HCT116 (cell line): ENCODE measurements at regions not wholly inside any gene's neighbourhood (a gene's known extent, or its start where the extent isn't known, plus 50 kb on each side); places are given as distances from the start of the nearest gene placed in this dataset.
"Not testable (repeated sequence)": the region's sequence is repeated elsewhere in the genome, so short reads cannot be mapped to it uniquely, and the experiment has no call there.

Experiments
- ATAC-seq: fragments of 200-7000 bp; cut with Tn5 transposase; 2 replicates; pipeline ENCODE4 v1.9.1; 2020; ENCODE audit warnings: mild to moderate bottlenecking, moderate library complexity
- BruUV-seq: library from RNA; stranded (reverse); fragments of 400-500 nt; replicated peaks from 2 replicates; lab custom pipeline; 2021; lab: Mats Ljungman, UMichigan
- CTCF ChIA-PET: fragments of 300-600 bp; sonication (Branson Sonifier 250); formaldehyde crosslinking; loops from one replicate; lab custom pipeline; 2021; ENCODE audit warnings: antibody characterized with exemption; lab: Charles Lee
- POLR2A ChIA-PET: fragments of 300-600, 350-600 bp; sonication (Branson Sonifier 250); formaldehyde crosslinking; loops from one replicate; lab custom pipeline; 2021; ENCODE audit warnings: antibody characterized with exemption; lab: Charles Lee
- RAD21 ChIA-PET, 2 experiments: fragments of 300-600 bp; sonication (Branson Sonifier 250); formaldehyde crosslinking; loops; one replicate each; lab custom pipeline; 2023; ENCODE audit warnings: low total read pairs in 2 of 2; ENCODE audit not compliant: uncharacterized antibody in 2 of 2, unreplicated experiment in 2 of 2, low non-redundant PET in 1 of 2; lab: Charles Lee
- DNase-seq: peaks from one replicate; pipeline ENCODE4 v3.0.0-alpha.2; 2010; ENCODE audit warnings: low read depth, low spot score
- H2AFZ ChIP-seq: fragments of 200-600 bp; shearing (Covaris generic), sonication (generic); 2 replicates; pipeline ENCODE4 v1.6.1; 2017; ENCODE audit warnings: low read depth, mixed run types, mixed read lengths, antibody characterized with exemption, low read length; ENCODE audit not compliant: poor library complexity, severe bottlenecking
- H3K27ac ChIP-seq: 2 replicates; pipeline ENCODE4 v1.5.1; 2012; ENCODE audit warnings: low read depth, low read length
- H3K27me3 ChIP-seq: fragments of 200-600 bp; sonication (generic); 2 replicates; pipeline ENCODE4 v1.6.1; 2016; ENCODE audit warnings: mixed run types, low read length, mixed read lengths; ENCODE audit not compliant: insufficient read depth
- H3K36me3 ChIP-seq, 2 experiments: fragments of 200-500 bp in 1 of 2; fragments of 200-600 bp in 1 of 2; sonication (Bioruptor generic) in 1 of 2; sonication (generic) in 1 of 2; 2 replicates each; pipeline versions ENCODE4 v1.5.1 to v1.6.1; 2014 to 2016; ENCODE audit warnings: low read length in 2 of 2, inconsistent platforms in 1 of 2, mixed read lengths in 1 of 2, mixed run types in 1 of 2; ENCODE audit not compliant: insufficient read depth in 2 of 2, control insufficient read depth in 1 of 2
- H3K4me1 ChIP-seq, 2 experiments: fragments of 200-600 bp in 1 of 2; sonication (generic) in 1 of 2; 2 replicates each; pipeline versions ENCODE4 v1.5.1 to v1.6.1; 2012 to 2017; ENCODE audit warnings: low read length in 2 of 2, inconsistent platforms in 1 of 2, mild to moderate bottlenecking in 1 of 2, mixed read lengths in 1 of 2, mixed run types in 1 of 2, moderate library complexity in 1 of 2; ENCODE audit not compliant: insufficient read depth in 2 of 2, control insufficient read depth in 1 of 2
- H3K4me2 ChIP-seq: fragments of 200-600 bp; sonication (generic); 2 replicates; pipeline ENCODE4 v1.6.1; 2017; ENCODE audit warnings: mixed run types, low read length, mixed read lengths
- H3K4me3 ChIP-seq, 2 experiments: fragments of 200-600 bp in 1 of 2; sonication (generic) in 1 of 2; replicated peaks in 1 of 2; 2 replicates each; pipeline ENCODE4 v1.5.1; 2011 to 2016; ENCODE audit warnings: low read length in 2 of 2, control low read depth in 1 of 2, low read depth in 1 of 2, mild to moderate bottlenecking in 1 of 2, mixed read lengths in 1 of 2, mixed run types in 1 of 2
- H3K79me2 ChIP-seq: fragments of 200-600 bp; sonication (generic); 2 replicates; pipeline ENCODE4 v1.6.1; 2017; ENCODE audit warnings: mild to moderate bottlenecking, mixed run types, low read length, moderate library complexity, mixed read lengths; ENCODE audit not compliant: insufficient read depth
- H3K9ac ChIP-seq: fragments of 200-600 bp; sonication (generic); 2 replicates; pipeline ENCODE4 v1.6.1; 2016; ENCODE audit warnings: low read length, mixed read lengths
- H3K9me2 ChIP-seq: fragments of 200-600 bp; sonication (generic), shearing (Covaris generic); 2 replicates; pipeline ENCODE4 v1.6.1; 2017; ENCODE audit warnings: mixed run types, mild to moderate bottlenecking, moderate library complexity; ENCODE audit not compliant: insufficient read depth
- H3K9me3 ChIP-seq, 2 experiments: fragments of 200-500 bp in 1 of 2; fragments of 200-600 bp in 1 of 2; sonication (Bioruptor generic) in 1 of 2; sonication (generic) in 1 of 2; 2 replicates each; pipeline ENCODE4 v1.6.1; 2014 to 2017; ENCODE audit warnings: low read length in 2 of 2, mixed read lengths in 2 of 2, inconsistent platforms in 1 of 2, low read depth in 1 of 2, mild to moderate bottlenecking in 1 of 2, mixed run types in 1 of 2, moderate library complexity in 1 of 2; ENCODE audit not compliant: control insufficient read depth in 1 of 2, insufficient read depth in 1 of 2
- H4K20me1 ChIP-seq: fragments of 200-600 bp; sonication (generic), shearing (Covaris generic); 2 replicates; pipeline ENCODE4 v1.6.1; 2017; ENCODE audit warnings: mixed run types, mild to moderate bottlenecking, moderate library complexity; ENCODE audit not compliant: insufficient read depth
- CEBPB ChIP-seq: IDR thresholded peaks from 2 replicates; pipeline ENCODE4 v1.6.1; 2012; ENCODE audit warnings: low read depth
- EGR1 ChIP-seq: IDR thresholded peaks from 2 replicates; pipeline ENCODE4 v1.6.1; 2012; ENCODE audit warnings: low read depth
- ELF1 ChIP-seq: IDR thresholded peaks from 2 replicates; pipeline ENCODE4 v1.6.1; 2012; ENCODE audit warnings: low read depth, borderline replicate concordance
- EZH2 ChIP-seq: fragments of 200-600 bp; sonication (generic); IDR thresholded peaks from 2 replicates; pipeline ENCODE4 v1.6.1; 2017; ENCODE audit warnings: antibody characterized with exemption, mixed run types
- EZH2phosphoT487 ChIP-seq: fragments of 200-600 bp; IDR thresholded peaks from 2 replicates; pipeline ENCODE4 v1.6.1; 2018; ENCODE audit warnings: antibody characterized with exemption, borderline replicate concordance
- FOSL1 ChIP-seq: IDR thresholded peaks from 2 replicates; pipeline ENCODE4 v1.6.1; 2012; ENCODE audit warnings: low read depth
- JUND ChIP-seq: IDR thresholded peaks from 2 replicates; pipeline ENCODE4 v1.6.1; 2012
- POLR2A ChIP-seq: IDR thresholded peaks from 2 replicates; pipeline ENCODE4 v1.7.0; 2011; ENCODE audit warnings: borderline replicate concordance; ENCODE audit not compliant: insufficient read depth, insufficient read length; ENCODE audit errors: extremely low read depth
- POLR2AphosphoS5 ChIP-seq: IDR thresholded peaks from 2 replicates; pipeline ENCODE4 v1.6.1; 2011; ENCODE audit warnings: mild to moderate bottlenecking, low read depth, low read length, moderate library complexity
- RAD21 ChIP-seq: IDR thresholded peaks from 2 replicates; pipeline ENCODE4 v1.6.1; 2012; ENCODE audit warnings: low read depth, mild to moderate bottlenecking
- SIN3A ChIP-seq: IDR thresholded peaks from 2 replicates; pipeline ENCODE4 v1.6.1; 2012; ENCODE audit warnings: low read depth
- SP1 ChIP-seq: IDR thresholded peaks from 2 replicates; pipeline ENCODE4 v1.6.1; 2012; ENCODE audit warnings: low read depth
- SRF ChIP-seq: IDR thresholded peaks from 2 replicates; pipeline ENCODE4 v1.6.1; 2012; ENCODE audit warnings: low read depth
- TCF7L2 ChIP-seq: IDR thresholded peaks from 2 replicates; pipeline ENCODE4 v1.7.0; 2011; ENCODE audit warnings: borderline replicate concordance, inconsistent platforms; ENCODE audit not compliant: insufficient read depth, insufficient read length; ENCODE audit errors: extremely low read depth
- YY1 ChIP-seq: IDR thresholded peaks from 2 replicates; pipeline ENCODE4 v1.6.1; 2011; ENCODE audit warnings: low read length, low read depth, moderate library complexity, mild to moderate bottlenecking; ENCODE audit not compliant: insufficient replicate concordance; ENCODE audit errors: extremely low read depth
- ZFX ChIP-seq: fragments of 450-650 bp; IDR thresholded peaks from 2 replicates; pipeline ENCODE4 v1.6.1; 2017
- ZNF274 ChIP-seq: fragments of 200-500 bp; sonication (Bioruptor generic); IDR thresholded peaks from 2 replicates; pipeline ENCODE4 v1.6.1; 2014; ENCODE audit warnings: mild to moderate bottlenecking, low read depth, low read length, inconsistent platforms
- intact Hi-C: fragments of 100-400 bp; cut with micrococcal nuclease; formaldehyde crosslinking; loops from 2 replicates; pipeline ENCODE4 v1.10.0; 2022
- TF ChIP-seq, protein P1 (sequence below): IDR thresholded peaks from 2 replicates; pipeline ENCODE4 v1.6.1; 2012; ENCODE audit warnings: low read depth
- TF ChIP-seq, protein P2 (sequence below): IDR thresholded peaks from 2 replicates; pipeline ENCODE4 v1.6.1; 2012
- TF ChIP-seq, protein P3 (sequence below): IDR thresholded peaks from 2 replicates; pipeline ENCODE4 v1.6.1; 2011; ENCODE audit warnings: mild to moderate bottlenecking, low read length, moderate library complexity; ENCODE audit not compliant: insufficient replicate concordance; ENCODE audit errors: extremely low read depth

DNA sequence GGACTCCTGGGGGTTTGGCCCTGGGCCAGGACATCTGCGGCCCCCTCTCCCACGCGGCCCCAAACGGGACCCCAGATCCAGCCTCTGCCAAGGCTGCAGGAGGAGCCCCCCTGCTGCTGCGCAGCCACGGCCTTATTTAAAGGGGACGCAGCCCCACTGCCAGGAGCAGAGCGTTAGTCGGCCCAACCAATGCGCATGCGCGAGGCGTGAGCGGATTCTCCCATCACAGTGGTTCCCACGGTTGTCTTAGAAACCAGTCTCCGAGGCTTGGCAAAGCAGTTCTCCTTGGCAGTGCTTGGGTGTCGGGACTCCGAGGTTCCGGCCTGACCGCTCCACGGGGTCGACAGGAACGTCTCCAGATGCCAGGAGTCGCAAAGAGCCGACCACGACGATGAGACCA lies 288.3 kb upstream of the ZNF337 start:
- no TSS peak for BruUV-seq
- no peak for ATAC-seq
- RAD21 ChIA-PET = no interaction called here

DNA sequence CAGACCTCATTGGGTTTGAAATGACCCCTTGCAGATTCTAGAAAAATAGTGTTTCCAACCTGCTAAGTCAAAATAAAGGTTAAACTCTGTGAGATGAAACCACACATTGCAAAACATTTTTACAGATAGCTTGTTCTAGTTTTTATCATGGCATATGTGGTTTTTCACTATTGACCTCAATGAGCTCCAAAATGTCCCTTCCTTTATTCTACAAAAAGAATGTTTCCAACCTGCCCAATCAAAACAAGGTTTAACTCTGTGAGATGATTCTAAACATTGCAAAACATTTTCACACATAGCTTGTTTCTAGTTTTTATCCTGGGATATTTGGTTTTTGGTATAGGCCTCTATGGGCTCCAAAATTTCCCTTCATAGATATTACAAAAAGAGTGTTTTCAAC lies 286.0 kb upstream of the ZNF337 start:
- ATAC-seq, H3K36me3 ChIP-seq, H3K4me2 ChIP-seq, BruUV-seq, H3K9ac ChIP-seq, H3K27me3 ChIP-seq, H3K4me1 ChIP-seq, DNase-seq, H4K20me1 ChIP-seq, H3K79me2 ChIP-seq, POLR2A ChIA-PET, H3K4me3 ChIP-seq, intact Hi-C loops, H3K27ac ChIP-seq, RAD21 ChIA-PET, H3K9me2 ChIP-seq, H2AFZ ChIP-seq, CTCF ChIA-PET, H3K9me3 ChIP-seq: not testable (repeated sequence)

More for the DNA sequence above, 288.3 kb upstream of the ZNF337 start:
- DNase-seq = no peak
- Histone ChIP-seq H3K9me3 (no peaks in the 10 kb centered on the region), H3K36me3 (no peaks in the 10 kb centered on the region), H3K27me3 (no peaks in the 10 kb centered on the region), H3K4me2 (no peak overlapping the region), H3K9me2 (no peaks in the 10 kb centered on the region), H3K4me3 (no peak overlapping the region), H3K79me2 (no peaks in the 10 kb centered on the region), H3K27ac (no peak overlapping the region), H4K20me1 (no peaks in the 10 kb centered on the region), H3K9ac (no peak overlapping the region), H3K4me1 (no peaks in the 10 kb centered on the region), H2AFZ (no peak overlapping the region)
- ChIA-PET CTCF (no interaction called here), POLR2A (no interaction called here)
- TF ChIP-seq ELF1 (no peak), FOSL1 (no peak), SRF (no peak), SIN3A (no peak), EGR1 (no peak), TCF7L2 (no peak), ZFX (no peak), JUND (no peak), ZNF274 (no peak), POLR2AphosphoS5 (no peak), SP1 (no peak), EZH2phosphoT487 (no peak), POLR2A (no peak), EZH2 (no peak), YY1 (no peak), RAD21 (no peak), CEBPB (no peak)
- TF ChIP-seq, protein P1, sequence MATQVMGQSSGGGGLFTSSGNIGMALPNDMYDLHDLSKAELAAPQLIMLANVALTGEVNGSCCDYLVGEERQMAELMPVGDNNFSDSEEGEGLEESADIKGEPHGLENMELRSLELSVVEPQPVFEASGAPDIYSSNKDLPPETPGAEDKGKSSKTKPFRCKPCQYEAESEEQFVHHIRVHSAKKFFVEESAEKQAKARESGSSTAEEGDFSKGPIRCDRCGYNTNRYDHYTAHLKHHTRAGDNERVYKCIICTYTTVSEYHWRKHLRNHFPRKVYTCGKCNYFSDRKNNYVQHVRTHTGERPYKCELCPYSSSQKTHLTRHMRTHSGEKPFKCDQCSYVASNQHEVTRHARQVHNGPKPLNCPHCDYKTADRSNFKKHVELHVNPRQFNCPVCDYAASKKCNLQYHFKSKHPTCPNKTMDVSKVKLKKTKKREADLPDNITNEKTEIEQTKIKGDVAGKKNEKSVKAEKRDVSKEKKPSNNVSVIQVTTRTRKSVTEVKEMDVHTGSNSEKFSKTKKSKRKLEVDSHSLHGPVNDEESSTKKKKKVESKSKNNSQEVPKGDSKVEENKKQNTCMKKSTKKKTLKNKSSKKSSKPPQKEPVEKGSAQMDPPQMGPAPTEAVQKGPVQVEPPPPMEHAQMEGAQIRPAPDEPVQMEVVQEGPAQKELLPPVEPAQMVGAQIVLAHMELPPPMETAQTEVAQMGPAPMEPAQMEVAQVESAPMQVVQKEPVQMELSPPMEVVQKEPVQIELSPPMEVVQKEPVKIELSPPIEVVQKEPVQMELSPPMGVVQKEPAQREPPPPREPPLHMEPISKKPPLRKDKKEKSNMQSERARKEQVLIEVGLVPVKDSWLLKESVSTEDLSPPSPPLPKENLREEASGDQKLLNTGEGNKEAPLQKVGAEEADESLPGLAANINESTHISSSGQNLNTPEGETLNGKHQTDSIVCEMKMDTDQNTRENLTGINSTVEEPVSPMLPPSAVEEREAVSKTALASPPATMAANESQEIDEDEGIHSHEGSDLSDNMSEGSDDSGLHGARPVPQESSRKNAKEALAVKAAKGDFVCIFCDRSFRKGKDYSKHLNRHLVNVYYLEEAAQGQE = no peak
- TF ChIP-seq, protein P2, sequence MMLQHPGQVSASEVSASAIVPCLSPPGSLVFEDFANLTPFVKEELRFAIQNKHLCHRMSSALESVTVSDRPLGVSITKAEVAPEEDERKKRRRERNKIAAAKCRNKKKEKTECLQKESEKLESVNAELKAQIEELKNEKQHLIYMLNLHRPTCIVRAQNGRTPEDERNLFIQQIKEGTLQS = no peak
- TF ChIP-seq, protein P3, sequence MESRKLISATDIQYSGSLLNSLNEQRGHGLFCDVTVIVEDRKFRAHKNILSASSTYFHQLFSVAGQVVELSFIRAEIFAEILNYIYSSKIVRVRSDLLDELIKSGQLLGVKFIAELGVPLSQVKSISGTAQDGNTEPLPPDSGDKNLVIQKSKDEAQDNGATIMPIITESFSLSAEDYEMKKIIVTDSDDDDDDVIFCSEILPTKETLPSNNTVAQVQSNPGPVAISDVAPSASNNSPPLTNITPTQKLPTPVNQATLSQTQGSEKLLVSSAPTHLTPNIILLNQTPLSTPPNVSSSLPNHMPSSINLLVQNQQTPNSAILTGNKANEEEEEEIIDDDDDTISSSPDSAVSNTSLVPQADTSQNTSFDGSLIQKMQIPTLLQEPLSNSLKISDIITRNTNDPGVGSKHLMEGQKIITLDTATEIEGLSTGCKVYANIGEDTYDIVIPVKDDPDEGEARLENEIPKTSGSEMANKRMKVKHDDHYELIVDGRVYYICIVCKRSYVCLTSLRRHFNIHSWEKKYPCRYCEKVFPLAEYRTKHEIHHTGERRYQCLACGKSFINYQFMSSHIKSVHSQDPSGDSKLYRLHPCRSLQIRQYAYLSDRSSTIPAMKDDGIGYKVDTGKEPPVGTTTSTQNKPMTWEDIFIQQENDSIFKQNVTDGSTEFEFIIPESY = no peak
- intact Hi-C loops = no loop called here
